ENCODE measurements at regions not wholly inside any gene's neighbourhood (a gene's known extent, or its start where the extent isn't known, plus 50 kb on each side); places are given as distances from the start of the nearest gene placed in this dataset.
A peak's percentile ranks its signal among the peaks of the same experiment; 100 is the strongest.

GRCh38 chr13:88674841-88675240 is 1003.7 kb downstream of the SLITRK5 start:
- no peaks in the 10 kb centered on the region for H3K9me3 ChIP-seq (ENCODE audit: insufficient read depth, low read depth)
- no peak overlapping the region for H3K27ac ChIP-seq
- no peaks in the 10 kb centered on the region for H3K36me3 ChIP-seq (ENCODE audit: low read depth)
- no peak for DNase-seq
- H3F3A ChIP-seq (ENCODE audit: insufficient read depth, low read depth): no peaks in the 10 kb centered on the region
- no peak overlapping the region for H3K4me3 ChIP-seq
- no peaks in the 10 kb centered on the region for H3K9me2 ChIP-seq (ENCODE audit: insufficient read depth)
- ChIA-PET CTCF (no interaction called here), POLR2A (ENCODE audit: unreplicated experiment) (no interaction called here)
- TF ChIP-seq EZH2 (IDR thresholded peaks at IDR 0.05; ENCODE audit: low read depth) (no peak), CTCF (conservative IDR thresholded peaks at IDR 0.05) (no peak)
- no peaks in the 10 kb centered on the region for H3K4me1 ChIP-seq (replicated peaks; ENCODE audit: insufficient read depth)
- no peaks in the 10 kb centered on the region; the same call in 1 of the 2 replicates for H4K20me1 ChIP-seq (ENCODE audit: insufficient read depth)
- no peak overlapping the region for H3K4me2 ChIP-seq
- BruUV-seq (replicated peaks): no TSS peak
- H2AFZ ChIP-seq: no peak overlapping the region
- H3K27me3 ChIP-seq (ENCODE audit: insufficient read depth, low read depth): no peaks in the 10 kb centered on the region
- intact Hi-C loops (cut with micrococcal nuclease; ENCODE audit: unreplicated experiment): no loop called here
- no peaks in the 10 kb centered on the region for H3K79me2 ChIP-seq (ENCODE audit: low read depth)

GRCh38 chr13:88675347-88675996 is 1004.3 kb downstream of the SLITRK5 start:
- Histone ChIP-seq H3K9me3 (ENCODE audit: insufficient read depth, low read depth) (no peaks in the 10 kb centered on the region), H3F3A (ENCODE audit: insufficient read depth, low read depth) (no peaks in the 10 kb centered on the region), H3K4me1 (replicated peaks; ENCODE audit: insufficient read depth) (no peaks in the 10 kb centered on the region), H3K27ac (no peak overlapping the region), H3K4me3 (no peak overlapping the region), H4K20me1 (ENCODE audit: insufficient read depth) (no peaks in the 10 kb centered on the region; the same call in 1 of the 2 replicates), H2AFZ (0 out of 2 replicates have a peak overlapping the region, but pooled peaks have one; percentile 48), H3K79me2 (ENCODE audit: low read depth) (no peaks in the 10 kb centered on the region), H3K9me2 (ENCODE audit: insufficient read depth) (no peaks in the 10 kb centered on the region), H3K36me3 (ENCODE audit: low read depth) (no peaks in the 10 kb centered on the region), H3K27me3 (ENCODE audit: insufficient read depth, low read depth) (no peaks in the 10 kb centered on the region), H3K4me2 (no peak overlapping the region)
- no peak for TF ChIP-seq EZH2 (IDR thresholded peaks at IDR 0.05; ENCODE audit: low read depth)
- no peak for TF ChIP-seq CTCF (conservative IDR thresholded peaks at IDR 0.05)
- no peak for DNase-seq
- ChIA-PET POLR2A (ENCODE audit: unreplicated experiment) (no interaction called here), CTCF (no interaction called here)
- intact Hi-C loops (cut with micrococcal nuclease; ENCODE audit: unreplicated experiment): no loop called here
- no TSS peak for BruUV-seq (replicated peaks)

- no peak overlapping the region for H3K27ac ChIP-seq
- POLR2A ChIA-PET (ENCODE audit: unreplicated experiment): no interaction called here
- no peak overlapping the region for H2AFZ ChIP-seq
- no peaks in the 10 kb centered on the region for H3K36me3 ChIP-seq (ENCODE audit: low read depth)
- no peak for DNase-seq
- no peaks in the 10 kb centered on the region for H3K27me3 ChIP-seq (ENCODE audit: insufficient read depth, low read depth)
- H3K4me3 ChIP-seq: no peak overlapping the region
- H3K4me1 ChIP-seq (replicated peaks; ENCODE audit: insufficient read depth): no peaks in the 10 kb centered on the region
- no peaks in the 10 kb centered on the region for H3F3A ChIP-seq (ENCODE audit: insufficient read depth, low read depth)
- TF ChIP-seq CTCF (conservative IDR thresholded peaks at IDR 0.05): no peak
- TF ChIP-seq EZH2 (IDR thresholded peaks at IDR 0.05; ENCODE audit: low read depth): no peak
- CTCF ChIA-PET: no interaction called here
- intact Hi-C loops (cut with micrococcal nuclease; ENCODE audit: unreplicated experiment): no loop called here
- no peaks in the 10 kb centered on the region for H4K20me1 ChIP-seq (ENCODE audit: insufficient read depth)
- H3K79me2 ChIP-seq (ENCODE audit: low read depth): no peaks in the 10 kb centered on the region
- H3K4me2 ChIP-seq: no peak overlapping the region
- H3K9me3 ChIP-seq (ENCODE audit: insufficient read depth, low read depth): no peaks in the 10 kb centered on the region
- BruUV-seq (replicated peaks): no TSS peak
- H3K9me2 ChIP-seq (ENCODE audit: insufficient read depth): no peaks in the 10 kb centered on the region
Measured at GRCh38 chr13:88676016-88676415, 1004.8 kb downstream of the SLITRK5 start.
